ENCODE measurements at regions not wholly inside any gene's neighbourhood (a gene's known extent, or its start where the extent isn't known, plus 50 kb on each side); places are given as distances from the start of the nearest gene placed in this dataset.

DNA sequence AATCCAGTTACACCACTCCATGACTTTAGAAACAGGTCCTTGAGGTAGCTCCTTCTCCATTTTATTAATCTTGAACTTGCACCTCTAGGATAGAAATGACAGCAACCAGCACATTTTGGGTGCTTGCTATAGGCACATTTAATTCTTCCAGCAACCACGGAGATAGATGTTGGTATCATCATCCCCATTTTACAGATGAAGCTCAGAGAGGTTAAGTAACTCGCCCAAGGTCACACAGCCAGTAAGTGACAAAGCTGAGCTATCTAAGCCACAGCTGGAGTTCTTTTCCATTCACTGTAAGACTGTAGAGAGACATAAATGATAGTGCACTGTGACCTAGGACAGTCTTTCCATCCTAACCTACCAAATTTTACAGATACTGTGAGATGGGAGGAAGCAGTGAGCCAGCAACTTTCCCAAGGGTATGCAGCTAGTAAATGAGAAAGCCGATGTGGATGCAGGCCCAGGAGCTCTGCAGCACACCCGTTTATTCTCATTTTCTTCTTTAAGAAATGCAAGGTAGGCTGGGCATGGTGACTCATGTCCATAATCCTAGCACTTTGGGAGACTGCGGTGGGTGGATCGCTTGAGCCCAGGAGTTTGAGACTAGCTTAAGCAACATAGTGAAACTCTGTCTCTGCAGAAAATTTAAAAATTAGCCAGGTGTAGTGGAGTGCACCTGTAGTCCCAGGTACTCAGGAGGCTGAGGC lies 103.2 kb downstream of the TBX5 start:
- DNase-seq = no peak

DNA sequence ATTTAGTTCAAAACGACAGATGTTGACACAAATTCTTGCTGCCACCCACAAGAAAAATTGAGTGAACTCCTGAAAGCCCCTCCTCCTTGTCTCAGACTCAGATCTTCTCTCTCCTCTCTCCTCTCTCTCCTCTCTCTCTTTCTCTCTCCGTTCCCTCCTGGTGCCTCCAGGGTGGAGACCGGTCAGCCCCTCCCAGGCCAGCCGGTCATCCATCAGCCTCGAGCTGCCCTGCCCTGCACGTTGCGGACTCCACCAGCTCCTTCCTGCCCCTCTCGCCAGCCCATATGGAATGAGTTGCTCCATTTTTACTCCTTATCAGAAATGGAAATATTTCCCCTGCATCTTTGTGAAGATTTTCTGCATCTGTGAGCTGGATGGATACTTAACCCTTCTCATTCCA lies 103.8 kb downstream of the TBX5 start:
- no peak for DNase-seq

DNA sequence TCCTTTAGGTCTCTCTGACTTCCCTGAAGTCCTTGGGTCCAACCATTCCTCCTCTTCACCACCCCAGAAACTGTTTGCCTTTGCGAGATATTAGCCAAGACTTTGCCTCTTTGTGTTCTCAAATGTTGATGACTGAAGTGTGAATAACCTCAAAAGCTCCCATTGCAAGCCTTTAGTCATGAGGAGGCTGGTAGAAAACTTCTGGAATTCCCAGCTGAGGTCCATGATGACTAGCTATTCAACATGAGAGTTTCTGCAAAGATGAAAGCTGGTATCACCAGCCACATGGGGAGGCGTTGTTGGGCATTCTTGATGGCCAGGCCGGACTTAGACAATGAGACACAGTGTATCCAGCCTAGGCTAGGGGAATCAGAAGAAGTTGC lies 111.7 kb downstream of the TBX5 start:
- no peak for DNase-seq

DNA sequence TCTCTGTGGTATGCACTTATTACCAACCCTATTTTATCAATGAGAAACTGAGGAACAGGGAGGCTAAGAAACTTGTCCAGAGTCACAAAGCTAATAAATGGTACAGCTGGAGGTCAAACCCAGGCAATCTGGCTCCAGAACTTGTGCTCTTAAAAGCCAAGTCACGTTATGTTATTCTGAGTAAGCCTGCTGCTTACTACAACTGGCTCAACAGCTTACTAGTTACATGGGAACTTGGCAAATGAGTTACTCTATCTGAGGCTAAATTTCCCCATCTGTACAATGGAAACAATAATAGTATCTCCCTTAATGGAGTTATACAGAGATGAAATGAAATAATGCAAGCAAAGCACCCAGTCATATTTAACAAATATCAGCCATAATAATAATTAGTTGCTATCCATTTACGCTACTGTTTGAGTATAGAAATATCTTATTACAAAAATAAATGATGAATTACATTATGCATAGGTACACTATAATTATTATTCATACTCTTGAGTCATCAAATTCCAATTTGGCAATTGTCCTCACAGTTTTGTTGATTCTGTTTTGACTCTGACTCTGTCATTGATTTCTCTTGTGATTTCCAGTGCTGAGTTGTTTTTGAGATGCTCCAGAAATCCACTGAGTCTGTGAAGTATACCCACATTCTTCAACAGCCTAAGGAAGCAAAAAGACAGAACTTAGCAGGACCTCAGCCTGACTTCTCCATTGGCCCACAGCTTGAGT lies 112.2 kb downstream of the TBX5 start:
- no peak for DNase-seq

DNA sequence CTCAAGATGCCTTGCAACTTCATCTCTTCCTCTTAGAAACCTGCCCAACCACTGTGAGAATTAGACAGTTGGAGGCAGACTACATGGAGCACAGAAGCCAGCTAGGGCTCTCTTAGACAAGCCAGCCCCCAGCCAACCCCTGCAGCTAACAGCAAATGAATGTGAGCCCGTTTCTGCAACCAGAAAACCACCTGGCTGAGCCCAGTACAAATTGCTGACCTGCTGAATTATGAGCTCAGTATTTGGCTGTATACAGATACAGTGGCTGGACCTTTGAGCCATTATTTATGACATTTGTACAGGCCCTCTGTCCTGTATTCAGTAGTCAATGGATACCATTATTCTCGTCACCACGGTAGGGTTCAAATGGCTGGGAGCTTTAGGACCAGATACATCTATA lies 112.9 kb downstream of the TBX5 start:
- DNase-seq = no peak

DNA sequence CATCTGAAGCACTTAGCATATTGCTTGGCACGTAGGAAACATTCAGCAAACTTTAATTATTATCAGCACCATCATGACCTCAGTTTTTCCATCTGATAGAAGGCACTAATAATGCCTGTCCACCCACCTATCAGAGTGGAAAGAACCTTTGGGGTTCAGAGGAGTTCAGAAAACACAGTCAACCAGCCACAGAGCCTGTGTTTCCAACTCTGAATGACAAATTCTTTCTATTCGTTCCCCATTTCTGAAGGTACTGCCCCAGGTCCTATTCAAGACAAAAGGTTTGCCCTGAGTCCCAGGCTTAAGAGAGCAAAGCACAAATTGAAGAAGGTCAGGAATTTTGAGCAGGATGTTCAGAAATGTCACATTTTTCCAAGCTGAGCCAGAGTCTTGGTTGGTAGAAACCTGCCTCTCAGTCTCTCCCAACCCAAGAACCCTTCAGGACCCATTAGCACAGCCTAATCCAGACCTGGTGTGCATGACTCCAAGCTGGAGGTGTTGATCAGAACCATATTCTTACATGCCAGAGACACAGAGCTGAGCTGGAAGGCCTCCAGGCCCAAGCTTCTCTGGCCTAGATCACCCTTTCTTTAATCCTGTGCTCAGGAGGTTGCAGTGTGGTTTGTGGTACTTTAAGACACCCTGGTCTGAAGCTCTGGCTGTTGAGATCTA lies 114.4 kb downstream of the TBX5 start:
- no peak for DNase-seq

DNA sequence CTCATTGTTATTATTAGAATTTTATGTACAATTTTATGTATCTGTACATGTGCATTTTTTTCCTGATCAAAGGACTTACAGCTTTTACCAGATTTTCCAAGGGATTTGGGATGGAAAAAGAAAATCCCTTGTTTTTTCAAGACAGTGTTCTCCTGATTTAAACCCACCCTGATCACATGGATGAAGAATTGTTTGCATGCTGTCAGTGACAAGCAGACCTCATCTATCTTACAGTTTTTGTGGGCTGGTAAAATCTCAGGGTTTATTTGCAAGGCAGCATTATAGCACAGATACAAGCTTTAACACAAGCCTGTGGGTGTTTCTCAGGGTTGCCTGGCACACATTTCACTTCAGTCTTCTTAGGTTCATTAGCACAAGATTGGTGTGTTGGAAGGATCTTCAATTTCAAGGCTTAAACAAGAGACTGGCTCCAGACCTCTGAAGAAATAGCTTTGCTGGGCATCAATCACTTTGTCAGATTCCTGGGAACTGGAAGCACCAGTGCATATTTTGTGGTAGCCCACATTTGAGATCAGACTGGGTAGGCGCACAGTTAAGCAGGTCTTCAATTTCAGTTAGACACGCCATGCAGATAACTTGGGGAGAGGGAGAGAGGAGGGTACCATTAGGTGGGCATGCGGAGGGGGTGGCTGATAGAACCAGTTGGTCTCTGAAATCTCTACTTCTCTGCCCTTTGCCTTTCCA lies 118.0 kb downstream of the TBX5 start:
- no peak for DNase-seq

DNA sequence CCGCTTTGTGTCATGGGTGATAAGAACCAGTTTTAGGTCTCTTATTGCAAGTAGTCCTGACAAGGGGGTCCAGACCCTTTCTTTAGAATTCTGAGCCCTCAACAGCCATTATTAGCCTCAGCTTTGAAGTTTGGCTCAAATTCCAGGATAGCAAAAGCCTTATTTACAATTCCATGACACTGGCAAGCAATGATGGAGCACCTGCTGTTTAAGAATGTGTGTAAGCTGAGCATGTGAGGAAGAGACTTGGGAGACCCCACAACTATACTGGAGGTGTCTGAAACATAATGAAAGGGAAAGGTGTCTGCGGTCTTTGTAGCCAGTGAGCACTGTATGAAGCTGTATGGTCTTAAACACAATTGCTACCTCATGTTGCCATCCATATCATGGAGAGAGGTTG lies 119.8 kb downstream of the TBX5 start:
- DNase-seq = no peak

DNA sequence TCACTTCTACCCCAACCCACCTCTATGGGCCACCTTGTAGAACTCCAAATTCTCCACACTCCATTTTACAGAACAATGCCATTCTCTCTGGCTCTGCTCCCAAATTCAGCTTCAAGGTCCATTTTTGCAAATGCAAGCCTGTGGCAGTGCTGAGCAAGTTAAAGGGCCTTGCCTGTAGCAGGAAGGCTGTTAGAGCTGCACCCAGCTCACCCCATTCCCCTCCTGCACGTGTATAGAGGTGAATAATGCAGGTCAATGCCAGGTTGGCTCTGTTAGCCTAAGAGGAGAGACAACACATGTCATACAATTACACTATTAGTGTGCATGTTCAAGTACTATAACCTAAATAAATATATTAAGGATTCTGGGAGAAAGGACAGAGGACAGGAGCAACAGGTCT lies 120.4 kb downstream of the TBX5 start:
- no peak for DNase-seq

DNA sequence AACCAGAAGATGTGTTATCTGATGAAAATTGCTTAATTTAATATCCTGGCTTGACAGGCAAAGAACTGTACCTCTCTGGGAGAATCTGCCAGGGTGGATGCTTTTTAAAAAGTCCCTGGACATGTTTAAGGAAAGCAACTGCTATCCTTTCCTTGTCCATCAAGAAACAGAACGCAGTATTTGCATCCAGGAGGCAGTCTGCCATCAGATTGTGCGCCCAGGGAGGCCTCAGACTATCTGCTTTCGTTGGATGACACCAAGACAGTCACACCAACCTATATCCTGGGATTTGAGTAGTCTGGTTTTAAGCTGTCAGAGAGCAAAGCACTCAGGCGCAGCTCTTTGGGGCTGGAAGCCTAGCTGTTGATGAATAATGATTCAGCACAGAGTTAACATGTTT lies 121.9 kb downstream of the TBX5 start:
- no peak for DNase-seq

DNA sequence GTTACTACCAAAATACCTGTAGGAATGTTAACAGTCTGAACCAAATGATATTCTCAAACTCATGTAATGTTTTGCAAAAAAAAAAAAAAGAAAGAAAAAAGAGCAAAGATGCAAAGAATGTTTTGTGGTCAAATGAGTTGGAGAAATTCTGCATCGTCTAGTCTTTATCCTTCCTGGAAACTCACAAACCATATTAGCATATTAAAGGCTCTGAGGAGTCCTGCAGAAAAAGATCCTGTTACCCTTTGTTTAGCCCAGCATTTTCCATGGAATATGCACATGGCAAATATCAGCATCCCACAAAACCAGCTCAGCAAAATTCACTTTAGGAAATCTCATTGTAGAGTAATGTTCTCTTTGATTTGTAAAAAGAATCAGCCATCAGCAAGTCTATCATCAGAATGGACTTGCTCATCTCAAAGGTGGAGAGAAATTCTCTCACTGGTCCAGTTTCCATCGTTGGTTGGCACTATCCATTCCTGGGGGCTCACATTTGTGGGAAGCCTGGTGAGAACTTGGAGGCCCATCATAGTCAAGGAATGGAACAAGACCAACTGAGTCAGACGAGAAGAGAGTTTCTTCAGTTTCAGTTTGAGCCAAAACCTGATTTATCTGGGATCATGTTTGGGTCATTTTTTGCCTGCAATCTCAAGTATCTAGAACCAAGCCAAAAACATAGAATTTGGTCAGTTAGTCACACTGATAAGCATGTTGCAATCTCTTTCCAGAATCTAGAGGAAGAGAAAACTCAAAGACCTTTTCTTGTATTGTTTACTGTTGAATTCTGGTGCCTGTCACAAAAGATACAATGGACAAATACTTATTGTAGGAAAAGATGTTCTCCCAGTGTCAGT lies 129.8 kb downstream of the TBX5 start:
- no peak for DNase-seq

DNA sequence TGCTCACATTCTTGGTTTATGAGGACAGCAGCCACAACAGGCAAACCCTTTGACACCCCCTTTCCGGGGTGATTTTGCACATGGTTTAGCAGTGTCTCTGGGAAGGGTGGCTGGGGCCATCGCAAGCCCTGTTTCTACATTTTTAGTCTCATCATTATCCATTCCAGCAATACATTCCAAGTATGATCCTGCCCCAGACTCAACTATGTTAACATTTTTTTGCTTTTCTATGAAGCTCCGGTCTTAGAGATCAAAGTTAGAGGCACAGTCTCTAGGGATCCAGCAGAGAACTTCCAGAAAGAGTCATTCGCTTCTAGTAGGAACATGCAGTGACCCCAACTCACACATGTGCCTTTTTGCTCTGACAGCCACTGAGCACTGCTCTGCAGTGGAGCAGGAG lies 130.9 kb downstream of the TBX5 start:
- no peak for DNase-seq

DNA sequence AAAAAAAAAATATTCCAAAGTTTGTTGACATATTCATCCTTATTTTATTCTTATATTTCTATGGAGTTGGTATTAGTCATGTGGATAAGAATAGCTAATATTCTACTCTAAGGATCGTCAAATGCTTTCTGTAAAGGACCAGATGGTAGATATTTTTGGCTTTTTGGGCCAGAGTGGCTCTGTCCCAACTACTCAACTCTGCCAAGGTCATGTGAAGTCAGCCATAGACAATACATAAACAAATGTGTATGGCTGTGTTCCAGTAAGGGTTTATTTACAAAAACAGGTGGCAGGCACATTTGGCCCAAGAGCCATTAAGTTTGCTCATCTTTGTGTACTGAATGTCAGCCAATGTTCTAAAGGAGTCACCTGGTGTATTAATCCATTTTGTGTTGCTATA lies 131.8 kb downstream of the TBX5 start:
- peak; percentile 39 for DNase-seq

DNA sequence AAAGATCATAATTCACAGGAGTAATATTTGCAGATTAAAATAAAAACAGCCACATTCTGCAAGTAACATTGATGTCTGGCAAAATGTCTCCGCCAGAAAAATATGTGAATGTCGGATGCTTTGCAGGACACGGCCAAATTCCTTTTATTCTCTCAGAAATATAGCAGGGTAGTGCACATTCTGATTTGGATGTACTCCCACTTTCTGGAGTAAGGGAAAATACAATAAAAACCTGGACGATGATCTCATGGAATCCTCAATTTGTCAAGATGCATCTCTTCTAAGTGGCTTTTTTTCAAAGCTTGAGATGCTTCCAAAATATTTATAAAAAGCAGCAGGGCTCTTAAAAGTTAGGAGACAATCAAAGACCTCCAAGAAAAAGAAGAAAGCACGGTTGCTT lies 133.3 kb downstream of the TBX5 start:
- DNase-seq = no peak

DNA sequence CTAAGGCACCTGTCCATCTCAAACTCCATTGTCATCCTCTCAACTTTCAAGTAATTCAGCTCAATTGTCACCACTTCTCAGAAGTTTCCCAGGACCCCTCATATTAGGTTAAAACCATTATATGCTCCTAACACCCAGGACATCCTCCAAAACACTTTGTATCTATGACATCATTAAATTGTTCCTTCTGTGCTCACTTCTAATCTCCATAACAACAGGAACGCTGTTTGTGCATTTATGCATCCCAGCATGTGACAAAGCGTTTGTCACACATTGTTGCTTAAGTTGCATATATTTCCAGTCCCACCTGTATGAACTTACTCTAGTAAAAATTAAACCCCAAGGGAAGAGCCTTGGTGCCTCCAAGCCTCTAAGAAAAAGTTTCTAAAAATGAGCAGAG lies 133.9 kb downstream of the TBX5 start:
- peak; percentile 35 for DNase-seq

DNA sequence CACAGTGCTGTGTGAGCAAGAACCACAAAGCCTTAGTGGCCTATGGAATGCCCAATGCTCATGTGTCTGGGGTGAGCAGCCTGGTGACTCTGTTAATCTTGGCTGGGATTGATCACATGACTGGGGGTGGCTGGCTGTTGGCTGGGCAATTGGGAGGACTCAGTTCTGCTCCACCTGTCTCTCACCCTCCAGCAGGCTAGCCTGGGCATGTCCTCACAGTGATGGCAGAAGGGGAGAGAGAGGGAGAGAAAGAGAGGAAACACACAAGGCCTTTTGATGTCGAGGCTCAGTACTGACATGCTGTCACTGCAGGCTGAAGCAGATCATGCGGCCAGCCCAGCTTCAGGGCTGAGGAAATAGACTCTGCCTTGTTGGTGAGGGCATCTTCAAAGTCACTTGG lies 136.8 kb downstream of the TBX5 start:
- no peak for DNase-seq

DNA sequence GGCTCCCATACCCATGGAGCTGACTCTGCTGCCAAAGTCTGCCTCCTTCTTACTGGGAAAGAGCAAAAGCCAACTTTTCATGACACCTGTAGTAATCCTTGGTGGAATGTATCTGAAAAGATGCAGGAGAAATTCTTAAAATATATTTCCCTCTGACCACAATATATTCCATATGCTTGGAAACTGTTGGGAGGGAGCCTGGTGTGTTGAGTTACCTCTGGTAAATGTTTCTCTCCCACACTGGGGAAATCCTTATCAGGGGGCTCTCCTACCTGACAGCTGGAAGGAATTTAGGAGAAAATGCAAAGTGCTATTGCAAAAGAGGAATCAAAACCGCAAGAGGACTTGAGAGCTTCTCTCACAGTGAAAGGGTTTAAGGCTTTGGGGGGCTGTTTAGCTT lies 139.4 kb downstream of the TBX5 start:
- no peak for DNase-seq

DNA sequence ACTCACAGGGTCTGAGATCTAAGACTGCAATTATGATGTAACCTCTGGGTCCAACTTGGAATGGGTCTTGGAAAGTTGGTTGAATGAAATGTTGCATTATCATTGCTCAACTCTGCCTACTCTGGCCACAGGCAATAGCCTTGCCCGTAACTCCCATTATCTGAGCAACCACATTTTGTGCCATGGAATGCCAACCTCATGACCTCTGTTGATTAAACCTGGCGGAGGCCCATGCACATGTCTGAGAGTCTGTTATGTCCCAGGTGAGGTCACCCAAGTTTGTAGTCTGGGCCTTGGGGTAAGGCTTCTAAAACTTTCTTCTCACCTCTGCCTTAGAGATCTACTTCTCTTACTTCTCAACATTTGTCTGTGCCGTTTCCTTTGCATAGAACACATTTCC lies 140.9 kb downstream of the TBX5 start:
- no peak for DNase-seq

DNA sequence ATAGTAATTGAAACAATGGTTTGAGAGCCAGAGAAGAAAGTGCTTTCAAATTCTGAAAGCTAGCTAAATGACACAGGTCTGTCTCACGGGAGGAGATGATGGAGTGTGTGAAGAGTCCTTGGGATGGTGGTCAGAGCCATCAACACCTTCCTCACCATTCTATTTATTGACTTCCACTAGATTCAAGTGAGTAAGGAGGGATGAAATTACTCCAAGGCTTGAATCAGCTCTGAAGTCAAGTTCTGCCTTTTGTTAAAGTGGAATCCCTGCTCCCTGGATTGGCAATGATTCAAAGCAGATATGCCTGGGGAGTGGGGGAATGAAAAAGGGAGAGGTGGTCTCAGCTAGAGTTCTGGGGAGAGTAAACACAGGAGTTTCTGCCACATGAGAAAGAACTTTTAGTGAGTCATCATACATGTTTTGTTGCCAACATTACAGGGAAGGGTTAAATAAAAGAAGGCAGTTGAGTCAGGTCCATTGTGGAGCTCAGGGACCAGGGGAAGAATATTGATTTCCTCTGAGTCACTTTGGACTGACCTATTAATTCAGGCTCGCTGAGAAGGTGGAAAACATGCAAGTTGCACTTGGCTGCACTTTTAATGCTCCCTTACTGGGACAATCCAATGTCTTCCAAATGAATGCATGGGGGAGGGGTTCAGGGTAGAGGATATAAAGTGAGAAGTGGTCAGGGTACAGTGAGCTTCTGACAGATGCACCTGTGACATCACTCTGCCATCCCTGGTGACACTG lies 142.7 kb downstream of the TBX5 start:
- no peak for DNase-seq

DNA sequence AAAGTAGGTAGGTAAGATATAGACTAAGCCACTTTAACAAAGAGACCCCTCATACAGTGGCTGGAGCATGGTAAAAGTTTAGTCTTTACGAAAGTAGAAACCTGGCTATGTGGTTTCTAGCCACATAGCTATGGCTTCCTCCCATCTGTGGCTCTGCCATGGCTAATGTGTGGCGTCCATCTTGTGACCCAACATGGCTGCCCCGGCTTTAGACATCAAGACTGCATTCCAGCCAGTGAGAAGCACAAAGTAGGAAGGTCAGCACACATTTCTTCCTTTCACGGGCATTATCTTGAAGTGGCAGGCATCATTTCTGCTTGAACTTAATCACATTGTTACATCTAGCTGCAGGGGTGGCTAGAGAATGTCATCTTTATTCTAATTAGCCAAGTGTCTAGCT lies 148.3 kb downstream of the TBX5 start:
- DNase-seq = no peak

DNA sequence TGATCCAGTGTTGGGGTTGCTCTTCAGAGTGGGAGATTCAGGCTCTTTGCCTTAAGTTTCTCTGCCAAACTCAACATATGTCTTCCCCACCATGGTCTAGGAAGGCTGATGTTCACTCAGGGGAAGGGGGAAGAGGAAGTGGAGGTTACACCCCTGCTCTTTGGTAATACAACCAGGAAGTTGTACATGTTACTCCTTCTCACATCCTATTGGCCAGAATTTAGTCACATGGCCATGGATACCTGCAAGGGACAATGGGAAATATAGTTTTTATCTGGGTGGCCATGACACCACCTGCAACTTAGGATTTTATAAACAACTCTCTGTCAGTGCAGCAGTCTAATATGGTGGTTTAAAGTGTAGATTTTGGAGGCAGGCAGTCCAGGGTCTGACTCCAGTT lies 150.9 kb downstream of the TBX5 start:
- DNase-seq = no peak
